PFSK-1 (cell line): ENCODE measurements at regions not wholly inside any gene's neighbourhood (a gene's known extent, or its start where the extent isn't known, plus 50 kb on each side); places are given as distances from the start of the nearest gene placed in this dataset.

Experiments
- FOXP2 ChIP-seq: optimal IDR thresholded peaks from 2 replicates; pipeline ENCODE3; 2011; ENCODE audit warnings: borderline replicate concordance, control low read depth, inconsistent platforms; ENCODE audit not compliant: insufficient read depth; ENCODE audit errors: extremely low read length, extremely low read depth
- POLR2AphosphoS5 ChIP-seq: IDR thresholded peaks from 2 replicates; pipeline ENCODE4 v1.6.1; 2012; ENCODE audit warnings: low read depth, mild to moderate bottlenecking, control low read depth, low read length, moderate library complexity
- SIN3A ChIP-seq: IDR thresholded peaks from 2 replicates; pipeline ENCODE4 v1.6.1; 2012; ENCODE audit warnings: mild to moderate bottlenecking, low read length, moderate library complexity, borderline replicate concordance; ENCODE audit not compliant: insufficient read depth
- TAF1 ChIP-seq: IDR thresholded peaks from 2 replicates; pipeline ENCODE4 v1.6.1; 2012; ENCODE audit warnings: low read length, control low read depth, borderline replicate concordance; ENCODE audit not compliant: insufficient read depth
- TF ChIP-seq, protein P1 (sequence below), 2 experiments: IDR thresholded peaks; 2 replicates each; pipeline versions ENCODE4 v1.6.1 to v1.8.0; 2011 to 2012; ENCODE audit warnings: low read depth in 2 of 2, low read length in 2 of 2, control low read depth in 1 of 2, inconsistent platforms in 1 of 2, mild to moderate bottlenecking in 1 of 2, moderate library complexity in 1 of 2; ENCODE audit not compliant: insufficient read depth in 1 of 2

DNA sequence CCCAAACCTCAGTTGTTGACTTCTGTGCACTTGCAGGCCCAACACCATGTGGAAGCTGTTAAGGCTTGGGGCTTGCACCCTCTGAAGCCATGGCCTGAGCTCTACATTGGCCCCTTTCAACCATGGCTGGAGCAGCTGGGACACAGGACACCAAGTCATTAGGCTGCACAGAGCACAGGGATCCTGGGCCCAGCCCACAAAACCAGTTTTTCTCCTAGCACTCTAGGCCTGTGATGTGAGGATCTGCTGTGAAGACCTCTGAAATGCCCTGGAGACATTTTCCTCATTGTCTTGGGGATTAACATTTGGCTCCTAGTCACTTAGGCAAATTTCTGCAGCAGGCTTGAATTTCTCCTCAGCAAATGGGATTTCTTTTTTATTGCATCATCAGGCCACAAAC lies 1255.7 kb downstream of the ZPLD1 start:
- TF ChIP-seq FOXP2 (no peak), SIN3A (no peak), POLR2AphosphoS5 (no peak)
- TF ChIP-seq, protein P1, sequence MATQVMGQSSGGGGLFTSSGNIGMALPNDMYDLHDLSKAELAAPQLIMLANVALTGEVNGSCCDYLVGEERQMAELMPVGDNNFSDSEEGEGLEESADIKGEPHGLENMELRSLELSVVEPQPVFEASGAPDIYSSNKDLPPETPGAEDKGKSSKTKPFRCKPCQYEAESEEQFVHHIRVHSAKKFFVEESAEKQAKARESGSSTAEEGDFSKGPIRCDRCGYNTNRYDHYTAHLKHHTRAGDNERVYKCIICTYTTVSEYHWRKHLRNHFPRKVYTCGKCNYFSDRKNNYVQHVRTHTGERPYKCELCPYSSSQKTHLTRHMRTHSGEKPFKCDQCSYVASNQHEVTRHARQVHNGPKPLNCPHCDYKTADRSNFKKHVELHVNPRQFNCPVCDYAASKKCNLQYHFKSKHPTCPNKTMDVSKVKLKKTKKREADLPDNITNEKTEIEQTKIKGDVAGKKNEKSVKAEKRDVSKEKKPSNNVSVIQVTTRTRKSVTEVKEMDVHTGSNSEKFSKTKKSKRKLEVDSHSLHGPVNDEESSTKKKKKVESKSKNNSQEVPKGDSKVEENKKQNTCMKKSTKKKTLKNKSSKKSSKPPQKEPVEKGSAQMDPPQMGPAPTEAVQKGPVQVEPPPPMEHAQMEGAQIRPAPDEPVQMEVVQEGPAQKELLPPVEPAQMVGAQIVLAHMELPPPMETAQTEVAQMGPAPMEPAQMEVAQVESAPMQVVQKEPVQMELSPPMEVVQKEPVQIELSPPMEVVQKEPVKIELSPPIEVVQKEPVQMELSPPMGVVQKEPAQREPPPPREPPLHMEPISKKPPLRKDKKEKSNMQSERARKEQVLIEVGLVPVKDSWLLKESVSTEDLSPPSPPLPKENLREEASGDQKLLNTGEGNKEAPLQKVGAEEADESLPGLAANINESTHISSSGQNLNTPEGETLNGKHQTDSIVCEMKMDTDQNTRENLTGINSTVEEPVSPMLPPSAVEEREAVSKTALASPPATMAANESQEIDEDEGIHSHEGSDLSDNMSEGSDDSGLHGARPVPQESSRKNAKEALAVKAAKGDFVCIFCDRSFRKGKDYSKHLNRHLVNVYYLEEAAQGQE (IDR thresholded peaks at IDR 0.05; ENCODE audit: insufficient read depth in 1 of 2, low read depth in 2 of 2, low read length in 2 of 2), result no peak

DNA sequence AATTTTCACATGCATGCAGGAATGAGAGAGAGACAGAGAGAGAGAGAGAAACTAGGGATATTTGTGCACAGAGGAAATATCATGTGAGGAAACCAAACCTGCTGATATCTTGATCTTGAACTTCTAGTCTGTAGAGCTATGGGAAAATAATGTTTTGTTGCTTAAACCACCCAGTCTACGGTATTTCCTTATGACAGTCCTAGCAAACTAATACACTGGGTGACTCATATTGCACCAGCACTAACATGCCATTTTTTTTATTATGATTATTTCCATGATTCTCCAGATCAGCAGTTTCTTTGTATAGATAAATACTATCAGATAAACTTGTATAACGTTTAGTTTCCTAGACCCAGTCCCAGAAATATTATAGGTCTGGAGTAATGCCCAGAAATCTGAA lies 1259.0 kb downstream of the ZPLD1 start:
- TF ChIP-seq TAF1 (no peak), FOXP2 (no peak), SIN3A (no peak), POLR2AphosphoS5 (no peak)
- TF ChIP-seq, protein P1 (IDR thresholded peaks at IDR 0.05; ENCODE audit: insufficient read depth in 1 of 2, low read depth in 2 of 2, low read length in 2 of 2), result no peak

DNA sequence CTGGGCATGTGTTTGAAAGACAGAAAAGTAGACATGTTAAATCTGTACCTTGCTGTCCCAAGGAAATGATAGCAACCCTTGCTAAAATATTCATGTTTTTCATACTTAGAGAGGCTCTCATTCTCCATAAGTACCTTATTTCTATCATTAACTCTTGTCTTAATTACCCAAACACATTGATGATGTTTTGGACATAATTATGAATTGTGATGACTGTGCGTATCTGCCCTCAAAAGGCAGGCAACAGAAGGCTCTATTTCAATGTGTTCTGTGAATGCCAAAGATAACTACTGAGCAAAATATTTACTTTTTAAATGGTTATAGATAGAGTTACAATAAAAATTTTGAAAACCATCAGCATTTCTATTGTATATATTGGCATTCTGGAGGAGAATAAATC lies 1263.8 kb downstream of the ZPLD1 start:
- TF ChIP-seq SIN3A (no peak), TAF1 (no peak), FOXP2 (no peak), POLR2AphosphoS5 (no peak)
- TF ChIP-seq, protein P1 (IDR thresholded peaks at IDR 0.05; ENCODE audit: insufficient read depth in 1 of 2, low read depth in 2 of 2, low read length in 2 of 2), result no peak

DNA sequence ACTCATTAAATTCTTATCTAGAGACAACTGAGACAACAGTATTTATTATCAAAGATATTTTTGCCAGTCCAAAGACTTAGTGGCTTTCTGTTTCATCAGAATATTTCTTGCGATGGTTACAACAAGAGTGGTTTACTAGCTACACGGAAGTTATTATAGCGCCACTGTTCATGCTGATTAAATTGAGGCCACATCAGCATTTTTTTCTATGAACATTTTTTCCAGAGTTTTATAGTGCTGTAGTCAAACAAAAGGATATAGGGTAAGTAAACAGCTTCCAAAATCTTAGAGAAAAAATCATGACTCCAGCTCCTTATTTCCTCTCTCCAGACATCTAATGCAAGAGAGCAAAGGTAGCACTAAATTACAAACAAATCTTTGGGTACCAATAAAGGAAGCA lies 1264.4 kb downstream of the ZPLD1 start:
- no peak for TF ChIP-seq SIN3A
- no peak for TF ChIP-seq TAF1

DNA sequence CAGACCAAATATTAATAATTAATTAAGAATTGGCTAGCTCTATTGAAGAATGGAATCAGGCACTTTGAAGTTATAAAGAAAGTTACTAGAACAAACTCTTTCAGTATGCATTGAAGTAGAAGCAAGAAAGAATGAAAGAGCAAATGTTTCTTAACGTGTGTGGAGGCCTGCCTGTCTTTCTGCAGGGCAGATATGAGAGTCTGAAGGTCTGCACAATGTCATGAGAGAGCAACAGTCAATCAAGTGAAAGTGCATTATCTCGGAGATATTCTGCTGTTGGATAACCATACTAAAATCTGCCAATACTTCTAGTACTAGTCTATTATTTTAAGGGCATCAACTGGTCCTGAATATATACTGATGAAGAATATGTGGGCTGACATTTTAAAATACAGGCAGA lies 1270.8 kb downstream of the ZPLD1 start:
- TF ChIP-seq POLR2AphosphoS5 (no peak), SIN3A (no peak), TAF1 (no peak), FOXP2 (no peak)
- TF ChIP-seq, protein P1 (IDR thresholded peaks at IDR 0.05; ENCODE audit: insufficient read depth in 1 of 2, low read depth in 2 of 2, low read length in 2 of 2), result no peak
